ENCODE measurements at regions not wholly inside any gene's neighbourhood (a gene's known extent, or its start where the extent isn't known, plus 50 kb on each side); places are given as distances from the start of the nearest gene placed in this dataset.
"Not testable (repeated sequence)": the region's sequence is repeated elsewhere in the genome, so short reads cannot be mapped to it uniquely, and the experiment has no call there.

DNA sequence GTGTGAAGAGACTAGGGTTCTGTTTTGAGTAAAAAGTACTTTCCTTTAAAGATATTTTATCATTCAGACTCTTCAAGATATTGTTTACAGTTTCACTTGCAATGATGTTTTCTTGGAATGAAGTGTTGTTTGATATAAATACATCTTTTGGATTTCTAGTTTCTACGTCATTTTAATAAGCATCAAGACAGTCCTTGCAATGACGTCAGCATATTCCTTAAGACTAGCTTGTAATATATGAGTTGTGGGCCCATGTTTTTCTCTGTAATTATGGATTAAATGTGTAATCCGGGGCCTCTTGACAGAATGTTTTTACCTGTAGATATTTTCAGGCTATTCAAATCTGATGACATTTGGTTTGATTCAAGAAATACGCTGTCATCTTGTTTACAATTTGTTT lies 66.1 kb downstream of the RBMX2 start:
- H3K4me3 ChIP-seq (ENCODE audit: low read depth, low read length): no peak overlapping the region
- H3K36me3 ChIP-seq (ENCODE audit: control insufficient read depth, insufficient read depth, low read length): no peaks in the 10 kb centered on the region
- H3K9me3 ChIP-seq (ENCODE audit: control insufficient read depth, insufficient read depth, low read length): no peaks in the 10 kb centered on the region
- no peak overlapping the region for H3K27ac ChIP-seq (ENCODE audit: low read depth, low read length)
- H3K4me1 ChIP-seq (ENCODE audit: control insufficient read depth, insufficient read depth, low read length): no peaks in the 10 kb centered on the region
- no peak for DNase-seq (ENCODE audit: low read depth in 4 of 6, low spot score in 6 of 6)
- WGBS (ENCODE audit: insufficient coverage): no CpG with 5 or more reads among the region's 4 CpGs
- H3K27me3 ChIP-seq (ENCODE audit: control insufficient read depth, insufficient read depth, low read length): no peaks in the 10 kb centered on the region

DNA sequence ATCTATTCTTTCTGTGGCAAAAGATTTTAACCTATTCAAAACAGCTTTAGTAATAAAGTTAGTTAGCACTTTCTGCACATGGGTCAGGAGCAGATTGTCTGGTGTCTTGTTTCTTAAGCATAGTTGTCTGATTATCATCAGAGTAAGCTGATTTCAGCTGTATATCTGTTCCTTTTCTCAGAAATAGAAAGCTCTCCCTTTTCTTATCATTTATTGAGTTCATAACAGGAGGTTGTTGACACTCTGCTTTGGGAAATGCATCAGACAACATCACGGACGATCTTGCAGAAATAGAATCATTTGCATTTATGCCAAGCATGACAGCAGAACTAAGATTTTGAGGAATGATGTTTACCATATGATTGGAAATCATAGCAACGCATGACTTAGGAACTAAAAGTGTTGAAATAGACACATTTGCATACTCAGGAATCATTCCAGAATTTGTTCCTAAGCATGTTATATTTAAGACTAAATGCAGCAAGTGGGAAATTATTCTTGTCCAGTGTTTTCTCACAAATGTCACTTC lies 66.7 kb downstream of the RBMX2 start:
- 100% methylated on average over 2 of the region's 3 CpGs for WGBS (ENCODE audit: insufficient coverage)
- DNase-seq (ENCODE audit: low read depth in 4 of 6, low spot score in 6 of 6): peak in 1 of 6 donors; percentile 63
- Histone ChIP-seq H3K36me3 (ENCODE audit: control insufficient read depth, insufficient read depth, low read length) (no peaks in the 10 kb centered on the region), H3K4me3 (ENCODE audit: low read depth, low read length) (no peak overlapping the region), H3K27ac (ENCODE audit: low read depth, low read length) (no peak overlapping the region), H3K4me1 (ENCODE audit: control insufficient read depth, insufficient read depth, low read length) (no peaks in the 10 kb centered on the region), H3K27me3 (ENCODE audit: control insufficient read depth, insufficient read depth, low read length) (no peaks in the 10 kb centered on the region), H3K9me3 (ENCODE audit: control insufficient read depth, insufficient read depth, low read length) (no peaks in the 10 kb centered on the region)

DNA sequence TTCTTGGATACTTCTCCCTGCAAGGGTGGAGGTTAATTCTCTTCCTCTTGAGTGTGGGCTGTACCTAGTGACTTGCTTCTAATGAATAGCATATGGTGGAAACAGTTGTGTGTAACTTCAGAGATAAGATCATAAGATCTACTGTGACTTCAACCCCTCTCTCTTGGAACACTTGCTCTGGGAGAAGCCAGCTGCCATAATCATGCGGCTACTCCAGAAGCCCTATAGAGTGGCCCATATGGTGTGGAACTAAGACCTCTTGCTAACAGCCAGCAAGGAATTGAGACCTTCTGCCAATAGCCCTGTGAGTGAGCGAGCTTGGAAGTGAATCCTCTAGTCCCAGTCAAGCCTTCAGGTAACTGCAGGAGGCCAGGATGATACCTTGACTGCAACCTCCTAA lies 81.1 kb downstream of the RBMX2 start:
- 72% methylated on average over 2 of the region's 2 CpGs for WGBS (ENCODE audit: insufficient coverage)
- Histone ChIP-seq H3K4me1 (ENCODE audit: control insufficient read depth, insufficient read depth, low read length) (no peaks in the 10 kb centered on the region), H3K27ac (ENCODE audit: low read depth, low read length) (no peak overlapping the region), H3K27me3 (ENCODE audit: control insufficient read depth, insufficient read depth, low read length) (no peaks in the 10 kb centered on the region), H3K4me3 (ENCODE audit: low read depth, low read length) (no peak overlapping the region), H3K36me3 (ENCODE audit: control insufficient read depth, insufficient read depth, low read length) (no peaks in the 10 kb centered on the region), H3K9me3 (ENCODE audit: control insufficient read depth, insufficient read depth, low read length) (no peaks in the 10 kb centered on the region)
- DNase-seq (ENCODE audit: low read depth in 4 of 6, low spot score in 6 of 6): no peak

GRCh38 chrX:130485870-130486269 lies 84.1 kb downstream of the RBMX2 start:
- no peak for DNase-seq (ENCODE audit: low read depth in 4 of 6, low spot score in 6 of 6)
- no peak overlapping the region for H3K4me3 ChIP-seq (ENCODE audit: low read depth, low read length)
- no CpG with 5 or more reads among the region's 1 CpG for WGBS (ENCODE audit: insufficient coverage)

GRCh38 chrX:130495502-130495901 lies 93.7 kb downstream of the RBMX2 start:
- 88% methylated on average over 6 of the region's 10 CpGs for WGBS (ENCODE audit: insufficient coverage)
- H3K36me3 ChIP-seq (ENCODE audit: control insufficient read depth, insufficient read depth, low read length); H3K4me1 ChIP-seq (ENCODE audit: control insufficient read depth, insufficient read depth, low read length); H3K9me3 ChIP-seq (ENCODE audit: control insufficient read depth, insufficient read depth, low read length); H3K4me3 ChIP-seq (ENCODE audit: low read depth, low read length); DNase-seq (ENCODE audit: low read depth in 4 of 6, low spot score in 6 of 6); H3K27ac ChIP-seq (ENCODE audit: low read depth, low read length); H3K27me3 ChIP-seq (ENCODE audit: control insufficient read depth, insufficient read depth, low read length): not testable (repeated sequence)

More at GRCh38 chrX:130485870-130486269, 84.1 kb downstream of the RBMX2 start:
- no peak overlapping the region for H3K27ac ChIP-seq (ENCODE audit: low read depth, low read length)
- peaks cover 2% of the 10 kb centered on the region for H3K27me3 ChIP-seq (ENCODE audit: control insufficient read depth, insufficient read depth, low read length)
- no peaks in the 10 kb centered on the region for H3K9me3 ChIP-seq (ENCODE audit: control insufficient read depth, insufficient read depth, low read length)
- no peaks in the 10 kb centered on the region for H3K4me1 ChIP-seq (ENCODE audit: control insufficient read depth, insufficient read depth, low read length)
- no peaks in the 10 kb centered on the region for H3K36me3 ChIP-seq (ENCODE audit: control insufficient read depth, insufficient read depth, low read length)

DNA sequence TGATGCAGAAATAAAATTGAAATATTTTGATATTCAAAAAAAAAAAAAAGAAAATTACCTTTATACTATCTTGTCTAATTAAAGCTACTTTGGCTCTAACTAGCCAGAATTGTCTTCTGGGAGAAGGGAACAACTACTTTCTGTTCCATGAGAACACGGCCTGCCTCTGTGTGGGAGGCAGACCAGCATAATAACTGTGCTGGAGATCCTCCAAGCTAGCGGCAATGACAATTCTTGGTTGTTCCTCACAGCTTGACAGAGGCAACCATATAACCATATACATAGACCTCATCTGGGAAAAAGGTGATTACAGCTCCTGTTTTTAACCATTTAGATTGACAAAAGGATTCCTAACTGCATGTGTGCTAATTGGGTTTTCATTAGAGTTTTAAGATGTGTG lies 95.7 kb downstream of the RBMX2 start:
- DNase-seq (ENCODE audit: low read depth in 4 of 6, low spot score in 6 of 6): peak; percentile 1 to 61 (median 14)
- H3K9me3 ChIP-seq (ENCODE audit: control insufficient read depth, insufficient read depth, low read length): no peaks in the 10 kb centered on the region
- no peak overlapping the region for H3K4me3 ChIP-seq (ENCODE audit: low read depth, low read length)
- H3K27ac ChIP-seq (ENCODE audit: low read depth, low read length): no peak overlapping the region
- no peaks in the 10 kb centered on the region for H3K27me3 ChIP-seq (ENCODE audit: control insufficient read depth, insufficient read depth, low read length)
- no peaks in the 10 kb centered on the region for H3K36me3 ChIP-seq (ENCODE audit: control insufficient read depth, insufficient read depth, low read length)
- WGBS (ENCODE audit: insufficient coverage): 40% methylated on average over 1 of the region's 2 CpGs
- H3K4me1 ChIP-seq (ENCODE audit: control insufficient read depth, insufficient read depth, low read length): no peaks in the 10 kb centered on the region

- Histone ChIP-seq H3K4me3 (ENCODE audit: low read depth, low read length) (no peak overlapping the region), H3K27me3 (ENCODE audit: control insufficient read depth, insufficient read depth, low read length) (no peaks in the 10 kb centered on the region), H3K4me1 (ENCODE audit: control insufficient read depth, insufficient read depth, low read length) (no peaks in the 10 kb centered on the region), H3K9me3 (ENCODE audit: control insufficient read depth, insufficient read depth, low read length) (no peaks in the 10 kb centered on the region), H3K36me3 (ENCODE audit: control insufficient read depth, insufficient read depth, low read length) (no peaks in the 10 kb centered on the region), H3K27ac (ENCODE audit: low read depth, low read length) (no peak overlapping the region)
- whole genome bisulfite sequencing (ENCODE audit: insufficient coverage): 67% methylated on average over 1 of the region's 1 CpG
- DNase-seq (ENCODE audit: low read depth in 4 of 6, low spot score in 6 of 6): no peak
Observed at GRCh38 chrX:130498653-130499274, 97.0 kb downstream of the RBMX2 start.

DNA sequence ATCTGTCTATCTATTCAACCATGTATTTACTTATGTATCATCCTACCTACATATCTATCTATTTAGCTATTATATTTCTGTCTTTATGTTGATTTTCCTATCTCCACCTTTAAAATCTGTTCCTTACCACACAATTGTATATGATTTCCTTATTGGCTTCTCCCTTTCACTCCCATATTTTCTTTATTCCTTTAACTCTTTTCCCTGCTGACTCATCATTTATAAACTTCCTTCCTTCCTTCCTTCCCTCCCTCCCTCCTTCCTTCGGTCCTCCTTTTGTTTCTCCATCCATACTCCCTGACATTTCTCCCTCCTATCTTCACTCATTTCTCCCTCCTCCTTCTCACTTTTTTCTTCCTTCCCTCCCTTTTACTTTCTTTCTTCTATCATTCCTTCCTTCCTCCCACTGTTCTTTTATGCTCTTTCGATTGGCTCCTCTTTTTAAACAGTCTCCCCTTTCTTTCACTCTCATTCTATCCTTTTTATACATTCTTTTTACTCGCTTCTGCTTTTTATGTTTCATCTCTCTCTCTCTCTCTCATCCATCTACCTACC lies 100.3 kb downstream of the RBMX2 start:
- H3K27me3 ChIP-seq (ENCODE audit: control insufficient read depth, insufficient read depth, low read length): no peaks in the 10 kb centered on the region
- no peaks in the 10 kb centered on the region for H3K36me3 ChIP-seq (ENCODE audit: control insufficient read depth, insufficient read depth, low read length)
- DNase-seq (ENCODE audit: low read depth in 4 of 6, low spot score in 6 of 6): no peak
- H3K4me3 ChIP-seq (ENCODE audit: low read depth, low read length): no peak overlapping the region
- 78% methylated on average over 3 of the region's 3 CpGs for WGBS (ENCODE audit: insufficient coverage)
- H3K4me1 ChIP-seq (ENCODE audit: control insufficient read depth, insufficient read depth, low read length): no peaks in the 10 kb centered on the region
- no peaks in the 10 kb centered on the region for H3K9me3 ChIP-seq (ENCODE audit: control insufficient read depth, insufficient read depth, low read length)
- no peak overlapping the region for H3K27ac ChIP-seq (ENCODE audit: low read depth, low read length)

DNA sequence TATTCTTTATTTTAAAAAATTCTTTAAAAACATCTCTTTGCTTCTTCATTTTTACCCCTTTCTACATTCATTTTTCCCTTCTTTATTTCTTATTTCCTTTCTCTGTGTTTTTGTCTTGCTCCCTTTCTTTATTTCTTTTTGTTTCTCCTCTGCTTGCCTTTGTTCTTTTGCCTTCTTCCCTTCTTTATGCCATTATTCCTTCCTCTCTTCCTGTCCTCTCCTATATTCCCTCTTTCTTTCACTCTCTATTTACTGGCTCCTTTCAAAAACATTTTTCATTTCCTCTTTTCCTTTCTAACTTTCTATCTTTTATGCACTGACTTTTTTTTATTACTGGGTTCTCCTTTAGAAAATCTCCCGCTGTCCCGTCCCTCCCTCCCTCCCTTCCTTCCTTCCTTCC lies 102.2 kb downstream of the RBMX2 start:
- H3K27ac ChIP-seq (ENCODE audit: low read depth, low read length): no peak overlapping the region
- no peaks in the 10 kb centered on the region for H3K36me3 ChIP-seq (ENCODE audit: control insufficient read depth, insufficient read depth, low read length)
- WGBS (ENCODE audit: insufficient coverage): 78% methylated on average over 2 of the region's 2 CpGs
- no peak for DNase-seq (ENCODE audit: low read depth in 4 of 6, low spot score in 6 of 6)
- H3K9me3 ChIP-seq (ENCODE audit: control insufficient read depth, insufficient read depth, low read length): no peaks in the 10 kb centered on the region
- no peak overlapping the region for H3K4me3 ChIP-seq (ENCODE audit: low read depth, low read length)
- no peaks in the 10 kb centered on the region for H3K4me1 ChIP-seq (ENCODE audit: control insufficient read depth, insufficient read depth, low read length)
- no peaks in the 10 kb centered on the region for H3K27me3 ChIP-seq (ENCODE audit: control insufficient read depth, insufficient read depth, low read length)

GRCh38 chrX:130507015-130507414 lies 105.2 kb downstream of the RBMX2 start:
- WGBS (ENCODE audit: insufficient coverage): 75% methylated on average over 2 of the region's 2 CpGs
- no peak overlapping the region for H3K4me3 ChIP-seq (ENCODE audit: low read depth, low read length)
- H3K4me1 ChIP-seq (ENCODE audit: control insufficient read depth, insufficient read depth, low read length): no peaks in the 10 kb centered on the region
- no peaks in the 10 kb centered on the region for H3K9me3 ChIP-seq (ENCODE audit: control insufficient read depth, insufficient read depth, low read length)
- no peak for DNase-seq (ENCODE audit: low read depth in 4 of 6, low spot score in 6 of 6)
- no peaks in the 10 kb centered on the region for H3K36me3 ChIP-seq (ENCODE audit: control insufficient read depth, insufficient read depth, low read length)
- no peak overlapping the region for H3K27ac ChIP-seq (ENCODE audit: low read depth, low read length)
- H3K27me3 ChIP-seq (ENCODE audit: control insufficient read depth, insufficient read depth, low read length): no peaks in the 10 kb centered on the region

Measured in spinal cord (tissue), 9 donors.